ENCODE measurements at regions not wholly inside any gene's neighbourhood (a gene's known extent, or its start where the extent isn't known, plus 50 kb on each side); places are given as distances from the start of the nearest gene placed in this dataset.

- in situ Hi-C loops (cut with MboI; ENCODE audit: low pct_unique_long_range_greater_than_20kb, low sequenced_read_pairs, unreplicated experiment) = no loop called here
- no peak for DNase-seq (ENCODE audit: low spot score)
- TF ChIP-seq CTCF (IDR thresholded peaks at IDR 0.05; ENCODE audit: extremely low read depth, insufficient read depth, missing control alignments) = no peak
Measured at GRCh38 chr14:84825481-84826251, 704.3 kb upstream of the FLRT2 start.

- in situ Hi-C loops (cut with MboI; ENCODE audit: low pct_unique_long_range_greater_than_20kb, low sequenced_read_pairs, unreplicated experiment) = no loop called here
- no peak for TF ChIP-seq CTCF (IDR thresholded peaks at IDR 0.05; ENCODE audit: extremely low read depth, insufficient read depth, missing control alignments)
- DNase-seq (ENCODE audit: low spot score) = no peak
Measured at GRCh38 chr14:84826294-84826693, 703.6 kb upstream of the FLRT2 start.

- in situ Hi-C loops (cut with MboI; ENCODE audit: low pct_unique_long_range_greater_than_20kb, low sequenced_read_pairs, unreplicated experiment) = no loop called here
- TF ChIP-seq CTCF (IDR thresholded peaks at IDR 0.05; ENCODE audit: extremely low read depth, insufficient read depth, missing control alignments) = no peak
- DNase-seq (ENCODE audit: low spot score) = no peak
Measured at GRCh38 chr14:84850595-84850994, 679.3 kb upstream of the FLRT2 start.

- DNase-seq (ENCODE audit: low spot score) = no peak
- no peak for TF ChIP-seq CTCF (IDR thresholded peaks at IDR 0.05; ENCODE audit: extremely low read depth, insufficient read depth, missing control alignments)
- in situ Hi-C loops (cut with MboI; ENCODE audit: low pct_unique_long_range_greater_than_20kb, low sequenced_read_pairs, unreplicated experiment) = no loop called here
Measured at GRCh38 chr14:84856751-84857534, 673.0 kb upstream of the FLRT2 start.

GRCh38 chr14:84857571-84857970 is 672.4 kb upstream of the FLRT2 start:
- in situ Hi-C loops (cut with MboI; ENCODE audit: low pct_unique_long_range_greater_than_20kb, low sequenced_read_pairs, unreplicated experiment) = no loop called here
- no peak for TF ChIP-seq CTCF (IDR thresholded peaks at IDR 0.05; ENCODE audit: extremely low read depth, insufficient read depth, missing control alignments)
- DNase-seq (ENCODE audit: low spot score) = no peak

- in situ Hi-C loops (cut with MboI; ENCODE audit: low pct_unique_long_range_greater_than_20kb, low sequenced_read_pairs, unreplicated experiment) = no loop called here
- TF ChIP-seq CTCF (IDR thresholded peaks at IDR 0.05; ENCODE audit: extremely low read depth, insufficient read depth, missing control alignments) = no peak
- DNase-seq (ENCODE audit: low spot score) = no peak
Measured at GRCh38 chr14:84859116-84859515, 670.8 kb upstream of the FLRT2 start.
